WTC11 (cell line): ENCODE measurements at regions not wholly inside any gene's neighbourhood (a gene's known extent, or its start where the extent isn't known, plus 50 kb on each side); places are given as distances from the start of the nearest gene placed in this dataset.

Source experiments
- ETV6 ChIP-seq: sonication (generic); formaldehyde crosslinking; IDR thresholded peaks from 2 replicates; pipeline ENCODE4 v1.8.1; 2022; ENCODE audit warnings: mild to moderate bottlenecking, missing genetic modification reagents
- FOXK1 ChIP-seq: sonication (generic); formaldehyde crosslinking; IDR thresholded peaks from 2 replicates; pipeline ENCODE4 v1.8.0; 2022; ENCODE audit warnings: mild to moderate bottlenecking, moderate library complexity, missing genetic modification reagents
- HMGA2 ChIP-seq: fragments of 250-450 bp; sonication (Bioruptor Pico); IDR thresholded peaks from 2 replicates; pipeline ENCODE4 v1.4.0; 2021; ENCODE audit warnings: mild to moderate bottlenecking, moderate library complexity
- PRDM15 ChIP-seq: sonication (generic); formaldehyde crosslinking; IDR thresholded peaks from 2 replicates; pipeline ENCODE4 v1.8.0; 2022; ENCODE audit warnings: missing genetic modification reagents
- STAT6 ChIP-seq: sonication (generic); formaldehyde crosslinking; conservative IDR thresholded peaks from 2 replicates; pipeline ENCODE4 v1.8.1; 2023; ENCODE audit warnings: mild to moderate bottlenecking, low read depth, missing genetic modification reagents, moderate library complexity
- TF ChIP-seq, protein P1 (sequence below): fragments of 200-600 bp; IDR thresholded peaks from 2 replicates; pipeline ENCODE4 v1.8.0; 2022; ENCODE audit warnings: antibody characterized with exemption
- TF ChIP-seq, protein P2 (sequence below): sonication (generic); formaldehyde crosslinking; IDR thresholded peaks from 2 replicates; pipeline ENCODE4 v1.8.1; 2023; ENCODE audit warnings: mild to moderate bottlenecking, missing genetic modification reagents, borderline replicate concordance
- TF ChIP-seq, protein P3 (sequence below): sonication (generic); formaldehyde crosslinking; IDR thresholded peaks from 2 replicates; pipeline ENCODE4 v1.8.1; 2023; ENCODE audit warnings: mild to moderate bottlenecking, missing genetic modification reagents, moderate library complexity

DNA sequence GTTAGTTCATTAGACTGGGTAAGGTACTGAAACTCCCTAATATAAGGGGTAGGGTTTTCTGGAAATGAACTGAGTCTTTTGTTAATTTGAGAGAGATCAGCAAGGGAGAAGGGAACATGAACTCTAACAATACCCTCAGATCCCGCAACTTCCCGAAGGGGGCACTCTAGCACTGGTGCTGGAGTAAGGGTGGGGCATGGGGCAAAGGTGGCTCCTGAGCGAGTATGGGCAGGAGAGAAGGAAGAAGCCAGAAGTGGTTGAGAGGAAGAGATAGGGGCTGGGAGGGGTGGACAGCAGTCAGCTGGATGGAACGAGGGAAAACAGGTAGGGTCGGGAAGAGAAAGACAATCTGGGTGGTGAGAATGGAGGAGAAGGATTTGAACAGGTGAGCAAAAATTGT, 183.2 kb upstream of the MAGEE2 start:
- TF ChIP-seq PRDM15 (CRISPR knock-in tag) (no peak), STAT6 (CRISPR knock-in tag) (no peak), ETV6 (CRISPR knock-in tag) (no peak), FOXK1 (no peak), HMGA2 (CRISPR knock-in tag) (no peak)
- TF ChIP-seq, protein P1, sequence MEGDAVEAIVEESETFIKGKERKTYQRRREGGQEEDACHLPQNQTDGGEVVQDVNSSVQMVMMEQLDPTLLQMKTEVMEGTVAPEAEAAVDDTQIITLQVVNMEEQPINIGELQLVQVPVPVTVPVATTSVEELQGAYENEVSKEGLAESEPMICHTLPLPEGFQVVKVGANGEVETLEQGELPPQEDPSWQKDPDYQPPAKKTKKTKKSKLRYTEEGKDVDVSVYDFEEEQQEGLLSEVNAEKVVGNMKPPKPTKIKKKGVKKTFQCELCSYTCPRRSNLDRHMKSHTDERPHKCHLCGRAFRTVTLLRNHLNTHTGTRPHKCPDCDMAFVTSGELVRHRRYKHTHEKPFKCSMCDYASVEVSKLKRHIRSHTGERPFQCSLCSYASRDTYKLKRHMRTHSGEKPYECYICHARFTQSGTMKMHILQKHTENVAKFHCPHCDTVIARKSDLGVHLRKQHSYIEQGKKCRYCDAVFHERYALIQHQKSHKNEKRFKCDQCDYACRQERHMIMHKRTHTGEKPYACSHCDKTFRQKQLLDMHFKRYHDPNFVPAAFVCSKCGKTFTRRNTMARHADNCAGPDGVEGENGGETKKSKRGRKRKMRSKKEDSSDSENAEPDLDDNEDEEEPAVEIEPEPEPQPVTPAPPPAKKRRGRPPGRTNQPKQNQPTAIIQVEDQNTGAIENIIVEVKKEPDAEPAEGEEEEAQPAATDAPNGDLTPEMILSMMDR = no peak
- TF ChIP-seq, protein P2, sequence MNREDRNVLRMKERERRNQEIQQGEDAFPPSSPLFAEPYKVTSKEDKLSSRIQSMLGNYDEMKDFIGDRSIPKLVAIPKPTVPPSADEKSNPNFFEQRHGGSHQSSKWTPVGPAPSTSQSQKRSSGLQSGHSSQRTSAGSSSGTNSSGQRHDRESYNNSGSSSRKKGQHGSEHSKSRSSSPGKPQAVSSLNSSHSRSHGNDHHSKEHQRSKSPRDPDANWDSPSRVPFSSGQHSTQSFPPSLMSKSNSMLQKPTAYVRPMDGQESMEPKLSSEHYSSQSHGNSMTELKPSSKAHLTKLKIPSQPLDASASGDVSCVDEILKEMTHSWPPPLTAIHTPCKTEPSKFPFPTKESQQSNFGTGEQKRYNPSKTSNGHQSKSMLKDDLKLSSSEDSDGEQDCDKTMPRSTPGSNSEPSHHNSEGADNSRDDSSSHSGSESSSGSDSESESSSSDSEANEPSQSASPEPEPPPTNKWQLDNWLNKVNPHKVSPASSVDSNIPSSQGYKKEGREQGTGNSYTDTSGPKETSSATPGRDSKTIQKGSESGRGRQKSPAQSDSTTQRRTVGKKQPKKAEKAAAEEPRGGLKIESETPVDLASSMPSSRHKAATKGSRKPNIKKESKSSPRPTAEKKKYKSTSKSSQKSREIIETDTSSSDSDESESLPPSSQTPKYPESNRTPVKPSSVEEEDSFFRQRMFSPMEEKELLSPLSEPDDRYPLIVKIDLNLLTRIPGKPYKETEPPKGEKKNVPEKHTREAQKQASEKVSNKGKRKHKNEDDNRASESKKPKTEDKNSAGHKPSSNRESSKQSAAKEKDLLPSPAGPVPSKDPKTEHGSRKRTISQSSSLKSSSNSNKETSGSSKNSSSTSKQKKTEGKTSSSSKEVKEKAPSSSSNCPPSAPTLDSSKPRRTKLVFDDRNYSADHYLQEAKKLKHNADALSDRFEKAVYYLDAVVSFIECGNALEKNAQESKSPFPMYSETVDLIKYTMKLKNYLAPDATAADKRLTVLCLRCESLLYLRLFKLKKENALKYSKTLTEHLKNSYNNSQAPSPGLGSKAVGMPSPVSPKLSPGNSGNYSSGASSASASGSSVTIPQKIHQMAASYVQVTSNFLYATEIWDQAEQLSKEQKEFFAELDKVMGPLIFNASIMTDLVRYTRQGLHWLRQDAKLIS (CRISPR knock-in tag) = no peak
- TF ChIP-seq, protein P3, sequence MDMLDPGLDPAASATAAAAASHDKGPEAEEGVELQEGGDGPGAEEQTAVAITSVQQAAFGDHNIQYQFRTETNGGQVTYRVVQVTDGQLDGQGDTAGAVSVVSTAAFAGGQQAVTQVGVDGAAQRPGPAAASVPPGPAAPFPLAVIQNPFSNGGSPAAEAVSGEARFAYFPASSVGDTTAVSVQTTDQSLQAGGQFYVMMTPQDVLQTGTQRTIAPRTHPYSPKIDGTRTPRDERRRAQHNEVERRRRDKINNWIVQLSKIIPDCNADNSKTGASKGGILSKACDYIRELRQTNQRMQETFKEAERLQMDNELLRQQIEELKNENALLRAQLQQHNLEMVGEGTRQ = no peak
